Ishikawa (cell line): ENCODE measurements at regions not wholly inside any gene's neighbourhood (a gene's known extent, or its start where the extent isn't known, plus 50 kb on each side); places are given as distances from the start of the nearest gene placed in this dataset.
A peak's percentile ranks its signal among the peaks of the same experiment; 100 is the strongest.

Experiments
- CEBPB ChIP-seq: IDR thresholded peaks from 2 replicates; pipeline ENCODE4 v1.6.1; 2012
- CREB1 ChIP-seq: IDR thresholded peaks from 2 replicates; pipeline ENCODE4 v1.6.1; 2012; ENCODE audit warnings: low read depth
- EGR1 ChIP-seq: IDR thresholded peaks from 2 replicates; pipeline ENCODE4 v1.6.1; 2012
- EP300 ChIP-seq: IDR thresholded peaks from 2 replicates; pipeline ENCODE4 v1.6.1; 2012; ENCODE audit warnings: borderline replicate concordance
- FOXM1 ChIP-seq: IDR thresholded peaks from 2 replicates; pipeline ENCODE4 v1.6.1; 2012; ENCODE audit warnings: low read depth, borderline replicate concordance
- NFIC ChIP-seq: IDR thresholded peaks from 2 replicates; pipeline ENCODE4 v1.6.1; 2012
- RAD21 ChIP-seq: IDR thresholded peaks from 2 replicates; pipeline ENCODE4 v1.6.1; 2012; ENCODE audit warnings: low read depth
- TAF1 ChIP-seq: IDR thresholded peaks from 2 replicates; pipeline ENCODE4 v1.6.1; 2012; ENCODE audit warnings: low read depth, mild to moderate bottlenecking
- TCF12 ChIP-seq: IDR thresholded peaks from 2 replicates; pipeline ENCODE4 v1.6.1; 2012; ENCODE audit warnings: low read depth
- TEAD4 ChIP-seq: IDR thresholded peaks from 2 replicates; pipeline ENCODE4 v1.6.1; 2012
- USF1 ChIP-seq: IDR thresholded peaks from 2 replicates; pipeline ENCODE4 v1.6.1; 2012
- YY1 ChIP-seq: IDR thresholded peaks from 2 replicates; pipeline ENCODE4 v1.6.1; 2012; ENCODE audit warnings: low read depth
- ZBTB7A ChIP-seq: IDR thresholded peaks from 2 replicates; pipeline ENCODE4 v1.6.1; 2012; ENCODE audit warnings: low read depth
- TF ChIP-seq, protein P1 (sequence below): IDR thresholded peaks from 2 replicates; pipeline ENCODE4 v1.6.1; 2012
- TF ChIP-seq, protein P2 (sequence below): IDR thresholded peaks from 2 replicates; pipeline ENCODE4 v1.6.1; 2012; ENCODE audit warnings: low read depth, mild to moderate bottlenecking

GRCh38 chr1:63068626-63069025 lies 253.7 kb upstream of the FOXD3 start:
- peak; percentile 71 for TF ChIP-seq CEBPB
- TF ChIP-seq TEAD4, result no peak

GRCh38 chr1:63069214-63069613 lies 253.2 kb upstream of the FOXD3 start:
- no peak for TF ChIP-seq EGR1
- no peak for TF ChIP-seq CREB1
- TF ChIP-seq NFIC, result no peak
- TF ChIP-seq, protein P1, sequence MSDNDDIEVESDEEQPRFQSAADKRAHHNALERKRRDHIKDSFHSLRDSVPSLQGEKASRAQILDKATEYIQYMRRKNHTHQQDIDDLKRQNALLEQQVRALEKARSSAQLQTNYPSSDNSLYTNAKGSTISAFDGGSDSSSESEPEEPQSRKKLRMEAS, result no peak
- TF ChIP-seq TAF1, result no peak
- TF ChIP-seq CEBPB, result no peak
- no peak for TF ChIP-seq TCF12
- TF ChIP-seq, protein P2, sequence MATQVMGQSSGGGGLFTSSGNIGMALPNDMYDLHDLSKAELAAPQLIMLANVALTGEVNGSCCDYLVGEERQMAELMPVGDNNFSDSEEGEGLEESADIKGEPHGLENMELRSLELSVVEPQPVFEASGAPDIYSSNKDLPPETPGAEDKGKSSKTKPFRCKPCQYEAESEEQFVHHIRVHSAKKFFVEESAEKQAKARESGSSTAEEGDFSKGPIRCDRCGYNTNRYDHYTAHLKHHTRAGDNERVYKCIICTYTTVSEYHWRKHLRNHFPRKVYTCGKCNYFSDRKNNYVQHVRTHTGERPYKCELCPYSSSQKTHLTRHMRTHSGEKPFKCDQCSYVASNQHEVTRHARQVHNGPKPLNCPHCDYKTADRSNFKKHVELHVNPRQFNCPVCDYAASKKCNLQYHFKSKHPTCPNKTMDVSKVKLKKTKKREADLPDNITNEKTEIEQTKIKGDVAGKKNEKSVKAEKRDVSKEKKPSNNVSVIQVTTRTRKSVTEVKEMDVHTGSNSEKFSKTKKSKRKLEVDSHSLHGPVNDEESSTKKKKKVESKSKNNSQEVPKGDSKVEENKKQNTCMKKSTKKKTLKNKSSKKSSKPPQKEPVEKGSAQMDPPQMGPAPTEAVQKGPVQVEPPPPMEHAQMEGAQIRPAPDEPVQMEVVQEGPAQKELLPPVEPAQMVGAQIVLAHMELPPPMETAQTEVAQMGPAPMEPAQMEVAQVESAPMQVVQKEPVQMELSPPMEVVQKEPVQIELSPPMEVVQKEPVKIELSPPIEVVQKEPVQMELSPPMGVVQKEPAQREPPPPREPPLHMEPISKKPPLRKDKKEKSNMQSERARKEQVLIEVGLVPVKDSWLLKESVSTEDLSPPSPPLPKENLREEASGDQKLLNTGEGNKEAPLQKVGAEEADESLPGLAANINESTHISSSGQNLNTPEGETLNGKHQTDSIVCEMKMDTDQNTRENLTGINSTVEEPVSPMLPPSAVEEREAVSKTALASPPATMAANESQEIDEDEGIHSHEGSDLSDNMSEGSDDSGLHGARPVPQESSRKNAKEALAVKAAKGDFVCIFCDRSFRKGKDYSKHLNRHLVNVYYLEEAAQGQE, result no peak

GRCh38 chr1:63073309-63074306 lies 248.8 kb upstream of the FOXD3 start:
- TF ChIP-seq, protein P2, result no peak
- TF ChIP-seq TEAD4 (no peak), EGR1 (no peak), ZBTB7A (no peak), FOXM1 (no peak), CEBPB (no peak), EP300 (no peak), TCF12 (no peak), NFIC (no peak), USF1 (no peak), TAF1 (no peak), CREB1 (no peak), YY1 (no peak), RAD21 (no peak)
- TF ChIP-seq, protein P1, result no peak

- TF ChIP-seq CREB1 (no peak), USF1 (no peak), TEAD4 (no peak), EGR1 (no peak), TAF1 (no peak), FOXM1 (no peak), NFIC (no peak), EP300 (no peak)
Measured at GRCh38 chr1:63074321-63074720, 248.0 kb upstream of the FOXD3 start.

- TF ChIP-seq TEAD4, result no peak
- no peak for TF ChIP-seq FOXM1
- TF ChIP-seq, protein P2, result no peak
- TF ChIP-seq EGR1, result no peak
- no peak for TF ChIP-seq YY1
- TF ChIP-seq USF1, result no peak
- TF ChIP-seq, protein P1, result no peak
- TF ChIP-seq RAD21, result no peak
- TF ChIP-seq CREB1, result no peak
- TF ChIP-seq EP300, result no peak
- no peak for TF ChIP-seq TAF1
- TF ChIP-seq NFIC, result no peak
- no peak for TF ChIP-seq TCF12
- TF ChIP-seq ZBTB7A, result no peak
Measured at GRCh38 chr1:63082766-63083165, 239.6 kb upstream of the FOXD3 start.
